H9 (cell line): ENCODE measurements at regions not wholly inside any gene's neighbourhood (a gene's known extent, or its start where the extent isn't known, plus 50 kb on each side); places are given as distances from the start of the nearest gene placed in this dataset.

Experiments used
- DNase-seq: peaks from one replicate; pipeline ENCODE4 v3.0.0-alpha.2; 2017
- H2AFZ ChIP-seq: one replicate; pipeline ENCODE4 v1.6.1; 2013; ENCODE audit warnings: mild to moderate bottlenecking, low read length, control low read depth, moderate library complexity
- H2AK5ac ChIP-seq: 2 replicates; pipeline ENCODE4 v1.6.1; 2013; ENCODE audit warnings: low read length, control low read depth, mixed read lengths; ENCODE audit not compliant: insufficient read length
- H2BK120ac ChIP-seq: one replicate; pipeline ENCODE4 v1.6.1; 2013; ENCODE audit warnings: low read depth, mild to moderate bottlenecking, low read length, control low read depth, inconsistent platforms; ENCODE audit not compliant: poor library complexity, severe bottlenecking
- H2BK12ac ChIP-seq: 2 replicates; pipeline ENCODE4 v1.6.1; 2013; ENCODE audit warnings: low read length, control low read depth, mixed read lengths, low read depth; ENCODE audit not compliant: insufficient read length
- H2BK15ac ChIP-seq: 2 replicates; pipeline ENCODE4 v1.6.1; 2013; ENCODE audit warnings: low read depth, low read length, control low read depth
- H2BK20ac ChIP-seq: one replicate; pipeline ENCODE4 v1.6.1; 2013; ENCODE audit warnings: low read depth, mild to moderate bottlenecking, low read length, control low read depth, inconsistent platforms; ENCODE audit not compliant: poor library complexity, severe bottlenecking
- H2BK5ac ChIP-seq: 2 replicates; pipeline ENCODE4 v1.6.1; 2013; ENCODE audit warnings: low read length, control low read depth, mixed read lengths; ENCODE audit not compliant: insufficient read length
- H3K14ac ChIP-seq: 2 replicates; pipeline ENCODE4 v1.6.1; 2013; ENCODE audit warnings: low read length, control low read depth; ENCODE audit not compliant: insufficient read depth
- H3K18ac ChIP-seq: 2 replicates; pipeline ENCODE4 v1.6.1; 2013; ENCODE audit warnings: low read depth, mild to moderate bottlenecking, mixed read lengths, low read length, control low read depth; ENCODE audit not compliant: insufficient read length
- H3K23ac ChIP-seq: 2 replicates; pipeline ENCODE4 v1.6.1; 2013; ENCODE audit warnings: low read length, control low read depth, mixed read lengths, low read depth; ENCODE audit not compliant: insufficient read length
- H3K23me2 ChIP-seq: 2 replicates; pipeline ENCODE4 v1.6.1; 2013; ENCODE audit warnings: low read depth, mild to moderate bottlenecking, mixed read lengths, low read length, control low read depth; ENCODE audit not compliant: insufficient read length, poor library complexity, severe bottlenecking
- H3K27ac ChIP-seq: 2 replicates; pipeline ENCODE4 v1.5.1; 2013; ENCODE audit warnings: low read length, control low read depth, mixed read lengths, low read depth; ENCODE audit not compliant: insufficient read length
- H3K27me3 ChIP-seq: 2 replicates; pipeline ENCODE4 v1.6.1; 2013; ENCODE audit warnings: low read length, control low read depth, inconsistent platforms; ENCODE audit not compliant: insufficient read depth
- H3K4ac ChIP-seq: 2 replicates; pipeline ENCODE4 v1.6.1; 2013; ENCODE audit warnings: low read depth, mild to moderate bottlenecking, control low read depth, inconsistent platforms, low read length, moderate library complexity
- H3K4me1 ChIP-seq: 2 replicates; pipeline ENCODE4 v1.6.1; 2013; ENCODE audit warnings: low read length, control low read depth, inconsistent platforms; ENCODE audit not compliant: insufficient read depth
- H3K4me2 ChIP-seq: 2 replicates; pipeline ENCODE4 v1.6.1; 2013; ENCODE audit warnings: low read length, control low read depth, mixed read lengths; ENCODE audit not compliant: insufficient read length, insufficient read depth
- H3K56ac ChIP-seq: 2 replicates; pipeline ENCODE4 v1.6.1; 2013; ENCODE audit warnings: low read depth, mild to moderate bottlenecking, mixed read lengths, low read length, control low read depth; ENCODE audit not compliant: insufficient read length
- H3K79me1 ChIP-seq: 2 replicates; pipeline ENCODE4 v1.6.1; 2013; ENCODE audit warnings: low read depth, mild to moderate bottlenecking, moderate library complexity, low read length, control low read depth, inconsistent platforms; ENCODE audit not compliant: insufficient read depth, poor library complexity, severe bottlenecking
- H3K79me2 ChIP-seq: 2 replicates; pipeline ENCODE4 v1.6.1; 2013; ENCODE audit warnings: low read length, control low read depth, inconsistent platforms; ENCODE audit not compliant: insufficient read depth
- H3K9ac ChIP-seq: 2 replicates; pipeline ENCODE4 v1.6.1; 2013; ENCODE audit warnings: low read length, control low read depth, mixed read lengths; ENCODE audit not compliant: insufficient read length; ENCODE audit errors: extremely low read depth
- H3K9me3 ChIP-seq: one replicate; pipeline ENCODE4 v1.6.1; 2013; ENCODE audit warnings: low read depth, low read length, inconsistent platforms; ENCODE audit not compliant: control insufficient read depth
- H3T11ph ChIP-seq: one replicate; pipeline ENCODE4 v1.6.1; 2013; ENCODE audit warnings: mild to moderate bottlenecking, low read length, control low read depth, inconsistent platforms
- H4K20me1 ChIP-seq: one replicate; pipeline ENCODE4 v1.6.1; 2013; ENCODE audit not compliant: control insufficient read depth, insufficient read length, insufficient read depth
- H4K5ac ChIP-seq: 2 replicates; pipeline ENCODE4 v1.6.1; 2013; ENCODE audit warnings: low read depth, mild to moderate bottlenecking, mixed read lengths, low read length, control low read depth; ENCODE audit not compliant: insufficient read length
- H4K8ac ChIP-seq: replicated peaks from 2 replicates; pipeline ENCODE4 v1.6.1; 2013; ENCODE audit warnings: low read length, control low read depth, mixed read lengths, low read depth; ENCODE audit not compliant: insufficient read length
- H4K91ac ChIP-seq: 2 replicates; pipeline ENCODE4 v1.6.1; 2013; ENCODE audit warnings: low read depth, mild to moderate bottlenecking, moderate library complexity, mixed read lengths, low read length, control low read depth; ENCODE audit not compliant: insufficient read length
- H3K27ac Mint-ChIP-seq, 3 experiments: 2 replicates in 2 of 3; 3 replicates in 1 of 3; pipeline ENCODE4 v1.8.0; 2020 to 2021; ENCODE audit warnings: mixed read lengths in 3 of 3, mild to moderate bottlenecking in 1 of 3, moderate library complexity in 1 of 3
- H3K27me3 Mint-ChIP-seq: 2 replicates; pipeline ENCODE4 v1.8.0; 2021; ENCODE audit warnings: low read depth, mild to moderate bottlenecking, moderate library complexity, mixed read lengths
- H3K36me3 Mint-ChIP-seq, 3 experiments: 2 replicates in 2 of 3; 3 replicates in 1 of 3; pipeline ENCODE4 v1.8.0; 2020 to 2021; ENCODE audit warnings: low read depth in 3 of 3, mixed read lengths in 3 of 3; ENCODE audit not compliant: insufficient read depth in 1 of 3
- H3K4me1 Mint-ChIP-seq, 2 experiments: 2 replicates each; pipeline ENCODE4 v1.8.0; 2020; ENCODE audit warnings: mixed read lengths in 2 of 2
- H3K4me3 Mint-ChIP-seq, 2 experiments: 2 replicates in 1 of 2; 3 replicates in 1 of 2; pipeline ENCODE4 v1.8.0; 2020 to 2021; ENCODE audit warnings: mild to moderate bottlenecking in 2 of 2, mixed read lengths in 2 of 2, moderate library complexity in 1 of 2
- H3K9me3 Mint-ChIP-seq, 2 experiments: 2 replicates in 1 of 2; 3 replicates in 1 of 2; pipeline ENCODE4 v1.8.0; 2020; ENCODE audit warnings: mild to moderate bottlenecking in 2 of 2, mixed read lengths in 2 of 2, moderate library complexity in 1 of 2
- WGBS: extraction: QIAGEN DNeasy Blood & Tissue Kit; methylation state at CpG from one replicate; pipeline ENCODE4 v1.1.7; 2013; ENCODE audit warnings: missing lambda C conversion rate, low lambda C conversion rate, mixed read lengths; ENCODE audit not compliant: insufficient read length; ENCODE audit errors: extremely low coverage; 5-methylcytosine and 5-hydroxymethylcytosine counted together
- TF ChIP-seq, protein P1 (sequence below): fragments of 200-600 bp; sonication (generic); conservative IDR thresholded peaks from 3 replicates; pipeline ENCODE4 v1.8.0; 2021; ENCODE audit warnings: antibody characterized with exemption, mild to moderate bottlenecking

- no peak overlapping the region for H3K23ac ChIP-seq
- DNase-seq, result no peak
- Mint-ChIP-seq H3K4me1 (peaks cover 19 to 26% of the 10 kb centered on the region in 2 experiments), H3K36me3 (no peaks in the 10 kb centered on the region), H3K27me3 (no peaks in the 10 kb centered on the region), H3K9me3 (no peaks in the 10 kb centered on the region), H3K27ac (no peak overlapping the region; a peak in 1 of 7 replicates), H3K4me3 (no peak overlapping the region)
- H3K18ac ChIP-seq, result no peak overlapping the region
- H4K20me1 ChIP-seq, result no peaks in the 10 kb centered on the region
- TF ChIP-seq, protein P1, sequence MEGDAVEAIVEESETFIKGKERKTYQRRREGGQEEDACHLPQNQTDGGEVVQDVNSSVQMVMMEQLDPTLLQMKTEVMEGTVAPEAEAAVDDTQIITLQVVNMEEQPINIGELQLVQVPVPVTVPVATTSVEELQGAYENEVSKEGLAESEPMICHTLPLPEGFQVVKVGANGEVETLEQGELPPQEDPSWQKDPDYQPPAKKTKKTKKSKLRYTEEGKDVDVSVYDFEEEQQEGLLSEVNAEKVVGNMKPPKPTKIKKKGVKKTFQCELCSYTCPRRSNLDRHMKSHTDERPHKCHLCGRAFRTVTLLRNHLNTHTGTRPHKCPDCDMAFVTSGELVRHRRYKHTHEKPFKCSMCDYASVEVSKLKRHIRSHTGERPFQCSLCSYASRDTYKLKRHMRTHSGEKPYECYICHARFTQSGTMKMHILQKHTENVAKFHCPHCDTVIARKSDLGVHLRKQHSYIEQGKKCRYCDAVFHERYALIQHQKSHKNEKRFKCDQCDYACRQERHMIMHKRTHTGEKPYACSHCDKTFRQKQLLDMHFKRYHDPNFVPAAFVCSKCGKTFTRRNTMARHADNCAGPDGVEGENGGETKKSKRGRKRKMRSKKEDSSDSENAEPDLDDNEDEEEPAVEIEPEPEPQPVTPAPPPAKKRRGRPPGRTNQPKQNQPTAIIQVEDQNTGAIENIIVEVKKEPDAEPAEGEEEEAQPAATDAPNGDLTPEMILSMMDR, result no peak
- H3K9ac ChIP-seq, result no peak overlapping the region
- H3K79me1 ChIP-seq, result no peaks in the 10 kb centered on the region
- H2BK20ac ChIP-seq, result no peak overlapping the region
- H3K14ac ChIP-seq, result no peak overlapping the region
- no peak overlapping the region for H2BK12ac ChIP-seq
- no peak overlapping the region for H2AFZ ChIP-seq
- H3K56ac ChIP-seq, result no peak overlapping the region
- H3K4me1 ChIP-seq, result no peaks in the 10 kb centered on the region; the same call in 1 of the 2 replicates
- H3K9me3 ChIP-seq, result no peaks in the 10 kb centered on the region
- no peak overlapping the region for H4K8ac ChIP-seq
- H3K4me2 ChIP-seq, result no peak overlapping the region
- H3K4ac ChIP-seq, result no peak overlapping the region
- WGBS, result no CpG with 5 or more reads among the region's 2 CpGs
- H3K27me3 ChIP-seq, result no peaks in the 10 kb centered on the region
- H2BK15ac ChIP-seq, result no peak overlapping the region
- H2BK120ac ChIP-seq, result no peak overlapping the region
- no peaks in the 10 kb centered on the region for H3K23me2 ChIP-seq
- H3K27ac ChIP-seq, result no peak overlapping the region
- H2BK5ac ChIP-seq, result no peak overlapping the region
- H3T11ph ChIP-seq, result no peak overlapping the region
- no peak overlapping the region for H4K91ac ChIP-seq
- no peaks in the 10 kb centered on the region for H3K79me2 ChIP-seq
- no peak overlapping the region for H4K5ac ChIP-seq
- no peak overlapping the region for H2AK5ac ChIP-seq
Observed at GRCh38 chr4:22614114-22614513, 78.6 kb upstream of the GBA3 start.
